NCI-H2029 (cell line): ENCODE measurements at regions not wholly inside any gene's neighbourhood (a gene's known extent, or its start where the extent isn't known, plus 50 kb on each side); places are given as distances from the start of the nearest gene placed in this dataset.
A peak's percentile ranks its signal among the peaks of the same experiment; 100 is the strongest.
"Not testable (repeated sequence)": the region's sequence is repeated elsewhere in the genome, so short reads cannot be mapped to it uniquely, and the experiment has no call there.

Experiments
- DNase-seq: peaks from one replicate; lab custom pipeline; 2025; lab: John Stamatoyannopoulos, UW

DNA sequence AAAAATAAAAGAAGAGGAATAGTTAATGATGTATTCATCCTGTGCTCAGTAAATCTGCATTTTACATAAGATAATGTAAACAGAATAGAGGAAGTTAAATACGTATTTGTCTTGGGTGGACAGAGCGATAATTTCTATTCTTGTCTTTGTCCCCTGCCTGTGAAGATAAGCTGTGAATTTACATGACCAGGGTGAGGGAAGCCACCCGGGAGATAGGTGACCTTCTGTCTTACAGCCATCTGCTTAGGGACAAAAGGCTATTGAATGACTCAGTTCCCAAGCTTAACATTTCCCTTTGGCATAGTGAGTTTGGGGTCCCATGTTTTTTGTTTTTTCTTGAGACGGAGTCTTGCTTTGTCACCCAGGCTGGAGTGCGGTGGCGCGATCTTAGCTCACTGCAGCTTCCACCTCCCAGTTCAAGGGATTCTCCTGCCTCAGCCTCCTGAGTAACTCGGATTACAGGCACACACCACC lies 88.7 kb upstream of the KCTD7 start:
- DNase-seq = no peak

DNA sequence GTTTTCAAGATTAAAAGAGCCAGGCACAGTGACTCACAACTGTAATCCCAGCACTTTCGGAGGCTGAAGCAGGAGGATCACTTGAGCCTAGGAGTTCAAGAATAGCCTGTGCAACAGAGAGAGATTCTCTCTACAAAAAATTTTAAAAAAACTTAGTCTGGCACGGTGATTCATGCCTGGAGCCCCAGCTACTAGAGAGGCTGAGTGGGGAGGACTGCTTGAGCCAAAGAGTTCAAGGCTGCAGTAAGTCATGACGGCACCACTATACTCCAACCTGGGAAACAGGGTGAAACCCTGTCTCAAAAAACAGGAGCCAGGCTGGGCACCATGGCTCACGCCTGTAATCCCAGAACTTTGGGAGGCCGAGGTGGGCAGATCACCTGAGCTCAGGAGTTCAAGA lies 86.6 kb upstream of the KCTD7 start:
- DNase-seq = no peak

DNA sequence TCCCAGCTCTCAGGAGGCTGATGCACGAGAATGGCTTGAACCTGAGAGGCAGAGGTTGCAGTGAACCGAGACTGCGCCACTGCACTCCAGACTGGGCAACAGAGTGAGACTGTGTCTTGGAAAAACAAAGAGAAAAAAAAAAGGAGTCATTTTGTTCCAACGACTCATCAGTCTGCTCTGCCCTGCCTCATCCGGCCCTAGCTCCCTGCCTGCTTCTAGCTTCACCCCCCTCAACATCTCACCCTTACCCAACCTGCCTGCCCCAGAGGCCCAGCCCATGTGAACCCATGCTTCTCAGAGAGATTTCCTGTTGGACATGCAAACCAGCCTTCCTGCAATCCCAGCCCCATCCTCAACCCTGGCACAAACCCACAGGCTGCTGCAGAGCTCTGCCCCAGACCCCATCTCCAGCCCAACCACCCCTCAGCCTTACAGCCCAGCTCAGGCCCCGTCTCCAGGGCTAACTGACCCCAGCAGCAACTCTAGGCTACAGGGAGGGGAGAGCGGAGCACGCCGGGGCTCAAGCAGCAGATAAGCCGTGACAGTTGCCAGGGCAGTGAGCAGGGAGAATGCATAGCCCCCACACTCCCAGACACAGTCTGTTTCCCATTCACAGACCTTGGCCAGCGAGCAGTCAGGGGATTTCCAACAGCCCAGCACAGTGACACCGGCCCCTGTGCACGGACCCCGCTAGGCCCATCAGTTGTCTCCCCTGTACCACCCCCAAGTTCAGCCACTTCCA lies 86.0 kb upstream of the KCTD7 start:
- no peak for DNase-seq

DNA sequence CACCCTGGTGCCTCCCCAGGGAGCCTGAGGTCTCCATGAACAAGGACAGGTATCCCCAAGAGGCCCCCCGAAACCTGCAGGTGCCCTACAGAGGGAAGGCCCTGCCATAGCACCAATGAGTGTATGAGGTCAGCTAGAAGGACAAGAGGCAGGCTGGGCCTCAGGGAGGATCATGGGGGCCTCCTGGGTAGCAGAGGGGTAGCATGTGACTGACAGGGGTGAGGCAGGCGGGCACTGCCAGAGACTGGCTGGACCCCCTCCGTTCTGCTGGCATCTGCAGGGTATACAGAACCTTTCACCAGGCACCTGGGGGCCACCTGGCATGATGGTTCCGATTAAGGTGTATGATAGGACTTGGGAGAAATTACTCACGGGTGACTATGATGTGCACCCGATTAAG lies 79.2 kb upstream of the KCTD7 start:
- no peak for DNase-seq

DNA sequence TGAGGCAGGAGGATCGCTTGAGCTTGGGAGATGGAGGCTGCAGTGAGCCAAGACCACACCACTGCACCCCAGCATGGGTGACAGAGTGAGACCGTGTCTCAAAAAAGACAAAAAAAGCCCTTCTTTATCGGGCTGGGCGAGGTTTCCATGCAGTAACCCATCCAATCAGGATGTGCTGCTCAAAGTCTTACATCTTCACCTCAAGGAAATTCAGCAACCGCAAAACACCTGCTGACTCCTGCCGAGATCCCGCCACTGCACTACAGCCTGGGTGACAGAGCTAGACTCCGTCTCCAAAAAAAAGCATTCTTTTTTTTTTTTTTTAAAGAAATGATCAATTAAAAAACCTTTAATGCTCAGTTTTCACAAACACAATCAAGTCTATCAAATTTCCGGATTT lies 75.7 kb upstream of the KCTD7 start:
- DNase-seq = no peak

DNA sequence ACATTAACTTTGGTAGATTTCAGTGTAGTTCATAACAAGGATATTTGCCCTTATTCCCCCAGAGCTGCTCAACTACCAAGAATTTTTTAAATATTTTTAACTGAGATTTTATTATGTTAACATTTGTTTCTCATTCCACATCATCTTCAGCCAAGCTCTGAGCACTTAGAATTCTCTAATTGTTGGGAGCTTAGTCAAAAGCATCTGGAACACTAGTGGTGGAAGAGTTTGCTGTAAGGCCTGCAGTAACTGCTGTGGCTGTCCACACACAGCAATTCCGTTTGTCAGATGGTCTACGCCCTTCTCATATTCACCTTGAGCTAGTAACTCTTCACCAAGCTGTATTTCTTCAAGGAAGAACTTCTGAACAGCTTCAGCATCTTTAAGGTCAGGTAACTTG lies 75.0 kb upstream of the KCTD7 start:
- DNase-seq = not testable (repeated sequence)

DNA sequence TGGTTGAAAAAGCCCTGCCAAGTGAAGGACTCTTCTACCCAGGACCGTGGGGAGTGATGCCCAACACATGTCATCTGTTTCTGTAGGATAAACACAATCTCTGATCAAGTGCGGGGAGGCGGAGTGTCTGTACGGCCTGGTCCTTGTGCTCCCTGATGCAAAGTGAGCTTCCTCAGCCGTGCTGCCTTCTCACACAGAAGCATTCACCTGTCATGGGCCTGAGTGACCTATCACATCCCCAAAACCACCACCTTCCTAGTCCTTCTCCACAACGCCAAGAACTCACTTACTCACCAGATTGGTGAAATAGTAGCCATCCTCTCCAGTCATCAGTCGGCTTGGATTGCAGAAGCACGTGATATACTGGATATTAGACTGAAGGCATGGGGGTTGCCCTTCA lies 74.4 kb upstream of the KCTD7 start:
- not testable (repeated sequence) for DNase-seq

DNA sequence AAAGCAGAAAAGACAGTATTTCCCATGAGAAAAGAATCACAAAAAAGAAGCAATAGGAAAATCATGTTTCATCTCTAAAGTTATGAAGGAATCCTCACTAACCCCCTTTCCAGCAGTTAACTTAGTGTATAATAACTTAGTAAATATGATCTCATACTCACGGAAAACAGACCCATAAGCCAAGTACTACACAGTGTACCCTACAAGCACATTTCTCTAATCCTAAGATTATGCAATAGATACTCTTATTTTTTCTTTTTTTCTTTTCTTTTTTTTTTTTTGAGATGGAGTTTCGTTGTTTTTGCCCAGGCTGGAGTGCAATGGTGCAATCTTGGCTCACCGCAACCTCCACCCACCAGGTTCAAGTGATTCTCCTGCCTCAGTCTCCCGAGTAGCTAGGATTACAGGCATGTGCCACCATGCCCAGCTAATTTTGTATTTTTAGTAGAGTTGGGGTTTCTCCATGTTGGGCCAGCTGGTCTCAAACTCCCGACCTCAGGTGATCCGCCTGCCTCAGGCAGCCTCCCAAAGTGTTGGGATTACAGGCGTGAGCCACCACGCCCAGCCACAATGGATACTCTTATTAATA lies 73.7 kb upstream of the KCTD7 start:
- not testable (repeated sequence) for DNase-seq

DNA sequence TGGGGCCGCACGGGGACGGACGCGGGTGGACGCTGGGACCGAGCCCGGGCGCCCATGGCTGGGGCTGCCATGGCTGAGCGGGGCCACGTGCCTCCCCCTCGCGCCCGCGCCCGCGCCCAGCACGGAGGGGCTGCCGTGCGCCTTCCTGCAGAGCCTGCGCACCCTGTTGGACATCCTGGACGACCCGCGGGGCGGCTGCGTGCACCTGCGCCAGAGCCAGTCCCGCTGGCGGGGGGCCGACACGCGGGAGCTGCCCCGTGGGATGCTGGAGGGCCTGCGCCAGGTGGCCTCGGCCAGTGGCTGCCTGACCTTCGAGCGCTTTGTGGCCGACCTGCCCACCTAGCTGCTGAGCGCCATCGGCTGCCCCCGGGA lies 72.5 kb upstream of the KCTD7 start:
- no peak for DNase-seq

DNA sequence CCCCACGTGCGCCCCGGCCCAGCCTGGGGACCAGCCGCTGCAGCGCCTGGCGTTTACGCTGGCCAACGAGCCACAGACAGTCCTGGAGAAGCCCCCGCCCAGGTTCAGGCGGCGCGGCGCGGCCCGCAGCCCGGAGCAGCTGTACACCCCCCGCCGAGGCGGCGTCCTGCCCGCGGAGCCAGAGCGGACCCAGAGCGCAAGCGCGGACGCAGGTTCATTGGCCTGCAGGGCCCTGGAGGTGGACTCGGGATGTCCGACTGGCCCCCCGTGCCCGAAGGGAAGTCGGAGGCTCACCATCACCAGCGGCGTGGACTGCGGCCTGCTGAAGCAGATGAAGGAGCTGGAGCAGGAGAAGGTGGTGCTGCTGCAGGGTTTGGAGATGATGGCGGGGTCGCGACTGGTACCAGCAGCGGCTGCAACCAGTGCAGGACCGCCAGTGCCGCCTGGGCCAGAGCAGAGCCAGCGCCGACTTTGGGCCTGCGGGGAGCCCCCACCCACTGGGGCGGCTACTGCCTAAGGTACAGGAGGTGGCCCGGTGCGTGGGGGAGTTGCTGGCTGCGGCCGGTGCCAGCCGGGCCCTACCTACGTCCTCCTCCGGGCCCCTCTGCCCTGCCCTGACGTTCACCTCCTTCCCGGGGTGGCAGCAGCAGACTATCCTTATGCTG lies 72.0 kb upstream of the KCTD7 start:
- no peak for DNase-seq

DNA sequence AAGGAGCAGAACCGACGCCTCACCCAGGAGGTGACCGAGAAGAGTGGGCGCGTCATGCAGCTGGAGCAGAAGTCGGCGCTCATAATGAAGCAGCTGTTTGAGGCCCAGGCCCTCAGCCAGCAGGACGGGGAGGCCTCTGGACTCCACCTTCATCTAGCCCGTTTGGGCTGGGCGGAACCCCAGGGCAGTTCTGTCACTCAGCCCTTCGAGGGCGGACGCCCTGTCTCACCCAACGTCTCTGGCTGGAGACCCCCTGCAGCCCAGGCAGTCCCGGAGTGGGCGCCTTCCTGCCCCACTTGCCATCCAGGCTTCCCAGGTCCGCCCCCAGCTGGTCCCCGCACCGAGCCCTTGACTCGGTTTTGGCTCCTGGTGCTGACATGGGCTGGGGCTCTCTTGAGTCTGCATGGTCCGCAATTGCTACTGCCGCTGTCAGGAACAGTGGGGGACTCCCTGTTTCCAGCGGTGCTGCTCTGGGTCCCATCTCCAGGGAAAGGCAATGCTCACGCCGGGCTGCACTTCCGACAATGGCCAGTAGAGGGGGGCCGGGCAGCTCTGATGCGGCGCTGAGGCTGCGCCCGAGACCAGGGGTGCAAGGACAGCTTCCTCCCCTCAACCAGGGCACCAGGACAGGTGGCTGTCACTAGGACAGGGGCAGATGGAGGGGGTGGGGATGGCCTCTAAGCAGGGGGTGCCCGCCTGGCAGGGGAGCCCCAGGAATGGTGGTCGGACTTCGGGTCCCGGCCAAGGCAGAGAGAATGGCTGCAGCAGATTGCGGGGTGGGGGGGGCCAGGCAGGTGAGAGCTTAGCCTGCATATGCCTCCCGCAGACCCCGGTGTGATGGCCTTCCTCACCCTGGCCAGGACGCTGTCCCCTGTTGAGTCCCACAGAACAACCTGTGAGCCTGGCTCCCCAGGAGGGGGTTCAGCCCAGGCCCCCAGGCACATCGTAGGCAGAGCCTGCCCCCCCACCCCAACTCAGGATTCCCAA lies 71.2 kb upstream of the KCTD7 start:
- peak; percentile 26 for DNase-seq

DNA sequence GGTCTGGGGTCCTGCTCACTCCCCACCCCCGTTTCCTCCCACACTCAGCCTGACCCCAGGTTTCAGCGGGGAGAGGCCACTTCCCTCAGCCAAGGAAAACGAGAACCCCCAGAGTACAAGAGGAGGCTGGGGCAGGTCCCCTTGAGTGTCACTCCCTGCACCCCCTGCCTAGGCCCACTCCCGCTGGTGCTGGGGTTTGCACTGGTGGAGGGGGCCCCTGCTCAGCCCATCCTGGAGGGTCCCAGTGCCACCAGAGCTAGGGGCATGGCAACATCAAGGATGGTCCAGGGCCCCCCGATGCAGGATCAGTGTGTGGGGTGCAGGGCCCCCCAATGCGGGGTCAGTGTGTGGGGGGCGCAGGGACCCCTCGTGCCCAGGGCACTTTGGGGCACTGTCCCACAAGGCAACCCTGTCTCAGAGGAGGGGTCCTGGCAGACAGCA lies 70.5 kb upstream of the KCTD7 start:
- no peak for DNase-seq

DNA sequence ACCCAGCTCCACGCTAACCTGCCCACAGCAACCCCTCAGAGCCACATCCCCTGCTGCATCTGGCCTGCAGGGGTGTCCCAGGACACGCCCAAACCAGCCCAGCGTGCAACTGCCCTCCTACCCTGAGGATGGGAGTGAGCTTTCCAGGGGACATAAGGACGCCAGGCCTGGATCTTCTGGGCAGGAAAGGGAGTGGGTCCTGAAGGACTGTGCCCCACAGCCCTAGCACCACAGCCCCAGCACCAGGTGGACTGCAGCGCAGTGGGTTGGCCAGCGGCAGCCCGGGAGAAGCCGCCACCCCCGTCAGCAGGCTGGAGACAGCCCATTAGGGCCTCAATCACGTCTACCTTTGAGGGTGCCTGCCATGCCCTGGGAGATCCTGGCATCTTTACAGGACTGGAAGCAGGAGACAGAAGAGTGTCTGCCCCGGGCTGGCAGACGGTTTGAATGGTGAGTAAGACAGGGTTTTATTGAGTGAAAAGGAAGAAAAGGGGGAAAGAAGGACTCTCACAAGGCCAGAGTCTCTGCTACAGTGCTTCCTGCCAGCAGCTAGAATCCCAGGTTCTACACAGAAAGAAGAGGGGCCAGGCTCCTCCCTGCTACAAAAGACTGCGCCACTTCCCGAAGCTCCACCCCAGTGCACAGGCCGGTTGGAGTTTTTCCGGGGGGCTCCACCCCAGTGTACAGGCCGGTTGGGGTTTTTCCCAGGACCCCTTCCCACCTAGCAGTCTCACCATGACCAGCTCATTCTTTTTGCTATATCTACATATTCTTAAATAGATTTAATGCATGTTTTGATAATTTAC lies 69.8 kb upstream of the KCTD7 start:
- DNase-seq = no peak

DNA sequence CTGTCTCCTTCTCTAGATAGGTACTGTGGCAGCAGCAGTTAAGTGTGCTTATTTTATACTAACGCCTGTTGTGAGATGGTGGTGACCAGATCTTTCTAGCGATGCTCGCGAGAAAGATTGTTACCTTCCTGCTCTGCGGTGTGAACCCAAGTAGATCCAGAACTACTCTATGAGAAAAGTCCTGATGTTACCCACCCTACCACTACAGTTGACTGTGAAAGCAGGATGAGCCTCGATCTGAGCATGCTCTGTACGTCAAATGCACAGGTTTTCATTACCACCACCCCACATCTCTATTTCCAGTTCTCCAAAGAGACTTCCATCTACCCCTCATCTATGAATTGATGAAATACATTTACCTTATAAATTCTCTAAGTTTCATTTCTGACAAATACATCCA lies 64.6 kb upstream of the KCTD7 start:
- no peak for DNase-seq

DNA sequence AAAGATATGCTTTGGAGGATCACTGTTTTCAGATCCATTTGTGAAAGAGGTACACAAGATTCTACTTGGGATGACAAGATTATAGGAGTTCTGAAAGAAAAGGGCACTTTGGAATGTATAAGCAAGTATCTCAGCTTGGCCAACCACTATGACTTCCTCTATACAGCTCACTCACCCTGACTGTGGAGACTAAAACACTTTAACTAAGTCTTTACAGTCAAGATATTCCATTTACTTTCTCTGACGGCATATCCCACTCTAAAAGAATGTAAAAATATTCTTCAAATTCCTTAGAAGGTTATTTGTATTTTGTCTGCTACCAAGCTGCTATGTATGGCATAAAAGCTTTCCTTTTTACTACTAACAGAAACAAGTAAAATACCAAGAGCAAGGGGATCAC lies 58.5 kb upstream of the KCTD7 start:
- DNase-seq = not testable (repeated sequence)

DNA sequence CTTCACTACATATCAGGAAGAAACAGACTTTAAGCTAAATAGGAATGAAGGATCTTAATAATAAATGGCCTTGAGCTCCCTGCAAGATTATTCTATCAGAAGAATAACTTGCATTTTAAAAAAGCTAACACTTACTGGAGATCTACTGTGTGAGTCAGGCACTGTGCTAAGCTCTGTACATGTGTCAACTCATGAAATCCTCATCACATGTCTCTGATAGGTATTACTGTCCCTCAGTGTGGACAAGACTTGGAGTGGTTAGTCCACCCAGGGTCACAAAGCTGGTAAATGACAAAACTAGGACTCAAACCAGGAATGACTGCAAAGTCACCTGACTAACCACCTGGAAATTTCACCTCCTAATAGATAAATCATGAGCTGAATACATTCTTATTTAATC lies 57.1 kb upstream of the KCTD7 start:
- DNase-seq = no peak

DNA sequence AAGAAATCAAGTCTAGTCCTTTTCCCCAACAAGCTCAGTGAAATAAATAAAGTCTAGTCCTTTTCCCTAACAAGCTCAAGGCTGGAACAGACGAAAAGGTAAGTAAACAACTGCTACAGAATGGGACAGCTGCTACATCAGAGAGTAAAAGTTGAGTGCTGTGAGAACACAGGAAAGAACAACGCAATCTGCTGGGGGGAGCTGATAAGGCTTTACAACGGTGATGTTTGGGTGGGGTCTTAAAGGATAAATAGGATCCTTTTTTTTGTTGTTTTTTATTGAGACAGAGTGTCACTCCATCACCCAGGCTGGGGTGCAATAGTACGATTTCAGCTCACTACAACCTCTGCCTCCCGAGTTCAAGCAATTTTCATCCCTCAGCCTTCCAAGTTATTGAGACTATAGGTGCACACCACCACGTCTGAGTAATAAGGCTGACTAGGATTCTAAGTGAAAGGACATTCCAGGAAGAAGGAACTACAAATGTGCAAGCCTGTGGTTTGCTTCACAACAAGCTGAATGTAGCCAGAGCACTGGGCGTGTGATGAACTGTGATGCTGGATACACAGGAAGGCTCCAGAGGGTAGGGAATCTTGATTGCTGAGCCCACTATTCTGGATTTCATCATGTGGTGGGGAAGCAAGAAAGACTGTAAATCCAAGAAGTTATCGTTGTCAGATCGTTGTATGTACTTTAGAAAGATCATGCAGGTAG lies 54.7 kb upstream of the KCTD7 start:
- not testable (repeated sequence) for DNase-seq

DNA sequence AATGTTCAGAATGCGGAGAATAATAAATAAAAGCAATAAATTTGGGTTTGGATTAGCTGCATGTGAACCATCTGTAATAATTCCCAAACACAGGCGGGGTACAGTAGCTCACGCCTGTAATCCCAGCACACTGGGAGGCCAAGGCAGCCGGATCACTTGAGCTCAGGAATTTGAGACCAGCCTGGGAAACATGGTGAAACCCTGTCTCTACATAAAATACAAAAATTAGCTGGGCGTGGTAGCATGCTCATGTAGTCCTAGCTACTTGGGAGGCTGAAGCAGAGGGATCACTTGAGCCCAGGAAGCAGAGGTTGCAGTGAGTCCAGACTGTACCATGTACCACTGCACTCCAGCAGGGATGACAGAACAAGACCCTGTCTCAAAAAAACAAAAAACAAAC lies 53.9 kb upstream of the KCTD7 start:
- DNase-seq = not testable (repeated sequence)

DNA sequence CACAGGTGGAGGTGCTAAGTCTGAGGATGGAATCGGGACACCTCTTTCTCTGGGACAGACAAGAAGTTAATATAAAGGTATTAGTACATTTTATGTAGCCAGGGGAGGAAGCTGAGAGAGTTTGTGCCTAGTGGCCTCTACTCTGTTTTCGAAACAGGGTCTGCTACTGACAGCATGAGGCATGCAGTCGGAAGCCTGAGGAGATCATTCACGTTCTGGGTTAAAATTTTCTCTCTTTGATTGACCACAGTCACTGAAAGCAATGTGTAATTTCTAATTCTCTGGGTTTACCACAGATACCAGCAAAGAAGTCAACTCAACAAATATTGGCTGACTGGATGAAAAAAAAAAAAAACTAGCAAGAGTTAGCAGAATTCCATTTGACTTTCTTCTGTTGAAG lies 53.3 kb upstream of the KCTD7 start:
- no peak for DNase-seq

DNA sequence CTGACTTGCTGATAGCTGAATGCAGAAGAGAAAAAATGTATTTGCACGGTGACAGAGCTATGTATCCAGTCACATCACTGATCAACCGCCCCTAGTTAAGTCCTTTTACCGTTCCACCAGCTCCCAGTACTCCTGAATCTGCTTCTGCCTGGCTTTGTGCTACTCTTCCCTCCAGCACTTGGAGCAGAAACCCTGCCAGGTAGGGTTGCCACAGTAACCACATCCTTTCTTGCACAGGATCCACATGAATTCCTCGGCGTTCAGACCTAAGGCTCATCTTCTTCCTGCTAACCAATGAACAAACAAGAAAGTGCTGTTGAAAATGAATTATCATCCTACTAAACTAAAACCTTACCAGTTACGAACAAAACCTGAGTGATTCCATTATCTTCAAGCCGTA lies 52.0 kb upstream of the KCTD7 start:
- no peak for DNase-seq
